HG03558 (cell line): ENCODE measurements at regions not wholly inside any gene's neighbourhood (a gene's known extent, or its start where the extent isn't known, plus 50 kb on each side); places are given as distances from the start of the nearest gene placed in this dataset.

Source experiments
- ATAC-seq: cut with Tn5 transposase; IDR thresholded peaks from one replicate; pipeline ENCODE4 v1.9.1; 2021; ENCODE audit warnings: moderate number of reproducible peaks; ENCODE audit not compliant: unreplicated experiment; ENCODE audit errors: extremely low read depth

- ATAC-seq = no peak
These were observed 772.9 kb upstream of the TENM3 start for GRCh38 chr4:181470306-181470705.

- no peak for ATAC-seq
These were observed 767.8 kb upstream of the TENM3 start for GRCh38 chr4:181475359-181475758.

- no peak for ATAC-seq
These were observed 767.3 kb upstream of the TENM3 start for GRCh38 chr4:181475781-181476507.

- ATAC-seq = no peak
These were observed 766.7 kb upstream of the TENM3 start for GRCh38 chr4:181476508-181476890.

GRCh38 chr4:181477591-181477990 is 765.6 kb upstream of the TENM3 start:
- ATAC-seq = no peak

GRCh38 chr4:181478656-181479055 is 764.5 kb upstream of the TENM3 start:
- no peak for ATAC-seq

GRCh38 chr4:181479141-181479540 is 764.1 kb upstream of the TENM3 start:
- no peak for ATAC-seq

- no peak for ATAC-seq
These were observed 758.8 kb upstream of the TENM3 start for GRCh38 chr4:181484396-181484795.

- no peak for ATAC-seq
These were observed 754.3 kb upstream of the TENM3 start for GRCh38 chr4:181488926-181489325.

GRCh38 chr4:181498148-181498547 is 745.1 kb upstream of the TENM3 start:
- ATAC-seq = no peak

- ATAC-seq = no peak
These were observed 740.6 kb upstream of the TENM3 start for GRCh38 chr4:181502611-181503010.

GRCh38 chr4:181503687-181504390 is 739.4 kb upstream of the TENM3 start:
- no peak for ATAC-seq

- ATAC-seq = no peak
These were observed 738.3 kb upstream of the TENM3 start for GRCh38 chr4:181504924-181505323.

- no peak for ATAC-seq
These were observed 735.9 kb upstream of the TENM3 start for GRCh38 chr4:181507180-181507835.

GRCh38 chr4:181507938-181508337 is 735.3 kb upstream of the TENM3 start:
- ATAC-seq = no peak

- ATAC-seq = no peak
These were observed 734.6 kb upstream of the TENM3 start for GRCh38 chr4:181508601-181509000.

GRCh38 chr4:181509073-181509472 is 734.1 kb upstream of the TENM3 start:
- ATAC-seq = no peak

GRCh38 chr4:181517491-181517890 is 725.7 kb upstream of the TENM3 start:
- no peak for ATAC-seq

- no peak for ATAC-seq
These were observed 722.4 kb upstream of the TENM3 start for GRCh38 chr4:181520790-181521189.

GRCh38 chr4:181523973-181524372 is 719.2 kb upstream of the TENM3 start:
- no peak for ATAC-seq

GRCh38 chr4:181524499-181524898 is 718.7 kb upstream of the TENM3 start:
- no peak for ATAC-seq
